ENCODE measurements at regions not wholly inside any gene's neighbourhood (a gene's known extent, or its start where the extent isn't known, plus 50 kb on each side); places are given as distances from the start of the nearest gene placed in this dataset.

GRCh38 chr5:118325931-118326330 lies 662.4 kb downstream of the DTWD2 start:
- no peak for TF ChIP-seq POLR2A (IDR thresholded peaks at IDR 0.05)
- TF ChIP-seq, protein P1, sequence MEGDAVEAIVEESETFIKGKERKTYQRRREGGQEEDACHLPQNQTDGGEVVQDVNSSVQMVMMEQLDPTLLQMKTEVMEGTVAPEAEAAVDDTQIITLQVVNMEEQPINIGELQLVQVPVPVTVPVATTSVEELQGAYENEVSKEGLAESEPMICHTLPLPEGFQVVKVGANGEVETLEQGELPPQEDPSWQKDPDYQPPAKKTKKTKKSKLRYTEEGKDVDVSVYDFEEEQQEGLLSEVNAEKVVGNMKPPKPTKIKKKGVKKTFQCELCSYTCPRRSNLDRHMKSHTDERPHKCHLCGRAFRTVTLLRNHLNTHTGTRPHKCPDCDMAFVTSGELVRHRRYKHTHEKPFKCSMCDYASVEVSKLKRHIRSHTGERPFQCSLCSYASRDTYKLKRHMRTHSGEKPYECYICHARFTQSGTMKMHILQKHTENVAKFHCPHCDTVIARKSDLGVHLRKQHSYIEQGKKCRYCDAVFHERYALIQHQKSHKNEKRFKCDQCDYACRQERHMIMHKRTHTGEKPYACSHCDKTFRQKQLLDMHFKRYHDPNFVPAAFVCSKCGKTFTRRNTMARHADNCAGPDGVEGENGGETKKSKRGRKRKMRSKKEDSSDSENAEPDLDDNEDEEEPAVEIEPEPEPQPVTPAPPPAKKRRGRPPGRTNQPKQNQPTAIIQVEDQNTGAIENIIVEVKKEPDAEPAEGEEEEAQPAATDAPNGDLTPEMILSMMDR (IDR thresholded peaks at IDR 0.05): no peak

All from thyroid gland (tissue), 4 donors.